ENCODE measurements at regions not wholly inside any gene's neighbourhood (a gene's known extent, or its start where the extent isn't known, plus 50 kb on each side); places are given as distances from the start of the nearest gene placed in this dataset.

DNA sequence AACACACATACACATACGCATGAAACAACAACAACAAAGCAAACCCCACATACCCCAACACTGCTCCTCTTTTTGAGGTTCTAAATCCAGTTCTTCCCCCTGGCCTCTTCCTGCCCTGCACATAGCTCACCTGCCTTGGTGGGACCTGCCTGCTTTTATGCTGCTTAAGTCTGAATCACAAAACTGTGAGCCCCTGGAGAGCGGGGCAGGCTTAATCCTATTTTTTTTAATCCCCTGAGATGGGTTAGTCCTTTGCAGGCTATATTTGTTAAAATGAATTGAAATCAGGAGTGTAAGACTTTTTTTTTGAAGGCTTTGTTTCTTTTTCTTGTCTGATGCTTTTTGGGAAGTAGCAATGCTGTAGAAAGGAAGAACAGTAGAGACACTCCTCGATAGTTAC lies 84.6 kb upstream of the MAX start:
- no peak for DNase-seq (ENCODE audit: low spot score)

DNA sequence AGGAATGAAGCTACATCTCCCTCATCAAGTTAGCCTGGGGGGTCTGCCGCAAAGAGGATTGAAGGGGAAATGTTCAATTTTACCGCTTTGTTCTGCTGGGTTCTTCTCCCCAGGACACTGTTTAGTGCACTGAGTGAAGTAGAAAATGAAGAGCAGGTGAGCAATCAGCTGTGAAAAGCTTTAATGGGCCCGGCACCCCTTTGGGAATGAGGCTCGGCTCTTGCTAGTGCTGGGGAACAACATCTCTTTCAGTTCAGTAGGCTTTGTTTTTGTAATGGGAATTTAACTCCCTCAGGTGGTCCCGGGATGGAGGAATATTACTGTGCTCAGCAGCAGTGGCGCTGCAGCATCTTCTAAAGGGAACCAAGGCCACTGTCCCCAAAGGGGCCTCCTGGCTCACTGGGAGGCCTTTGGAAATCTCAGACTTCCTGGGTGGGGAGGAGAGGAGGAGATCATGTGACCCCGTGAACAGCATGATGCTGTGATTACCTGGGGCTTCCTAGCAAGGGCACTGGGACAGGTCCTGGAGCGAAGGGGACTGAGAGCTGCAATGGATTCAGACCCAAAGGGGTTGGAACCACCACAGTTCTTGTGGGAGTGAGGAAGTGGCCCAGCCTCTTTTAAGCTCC lies 85.2 kb upstream of the MAX start:
- DNase-seq (ENCODE audit: low spot score), result no peak

DNA sequence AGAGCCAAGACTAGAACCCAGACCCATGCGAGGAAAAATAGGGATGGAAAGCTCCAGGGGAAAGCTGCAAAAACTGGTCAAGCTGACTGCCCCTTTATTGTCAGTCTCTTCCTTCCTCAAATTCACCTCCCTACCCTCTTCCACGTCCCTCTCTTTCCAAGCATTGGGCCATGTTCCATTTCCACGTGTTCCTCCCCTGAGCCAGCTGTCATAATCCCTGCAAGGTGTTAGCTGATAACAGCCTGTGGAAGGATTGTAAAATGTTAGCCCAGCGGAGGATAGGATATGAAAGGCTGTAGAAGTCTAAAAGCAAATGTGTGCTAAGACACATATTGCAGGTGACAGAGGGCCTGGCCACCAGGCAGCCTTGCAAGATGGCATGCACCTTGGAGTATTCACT lies 88.0 kb upstream of the MAX start:
- no peak for DNase-seq (ENCODE audit: low spot score)

DNA sequence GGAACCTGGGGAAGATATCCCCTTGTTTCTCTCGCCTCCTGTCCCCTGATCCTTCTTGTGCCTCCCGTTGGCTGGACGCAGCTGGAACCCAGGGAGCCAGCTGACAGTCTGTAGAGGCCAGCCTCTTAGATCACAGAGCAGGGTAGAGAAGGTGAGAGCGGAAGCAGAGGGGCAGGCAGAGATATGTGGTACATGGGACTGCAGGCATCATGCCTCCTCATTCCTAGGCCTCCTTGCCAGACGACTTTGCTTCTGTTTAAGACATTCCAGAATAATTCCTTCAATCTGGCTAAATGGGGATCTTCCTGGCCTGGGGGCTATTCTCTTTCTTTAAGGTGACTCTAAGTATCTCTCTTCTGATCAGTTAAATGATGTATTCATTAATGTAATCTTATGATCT lies 89.4 kb upstream of the MAX start:
- no peak for DNase-seq (ENCODE audit: low spot score)

DNA sequence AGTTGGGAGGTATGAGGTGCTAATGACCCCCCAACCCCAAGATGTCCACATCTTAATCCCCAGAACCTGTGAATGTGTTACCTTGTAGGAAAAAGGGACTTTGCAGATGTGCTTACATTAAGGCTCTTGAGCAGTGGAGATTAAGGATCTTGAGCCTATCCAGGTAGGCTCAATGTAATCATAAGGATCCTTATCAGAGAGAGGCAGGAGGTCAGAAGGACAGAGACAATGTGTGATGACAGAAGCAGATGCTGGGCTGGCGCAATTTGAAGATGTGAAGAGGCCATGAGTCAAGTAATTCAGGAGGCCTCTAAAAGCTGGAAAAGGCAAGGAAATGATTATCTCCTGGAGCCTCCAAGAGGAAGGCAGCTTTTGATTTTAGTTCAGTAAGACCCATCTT lies 90.4 kb upstream of the MAX start:
- DNase-seq (ENCODE audit: low spot score), result no peak

DNA sequence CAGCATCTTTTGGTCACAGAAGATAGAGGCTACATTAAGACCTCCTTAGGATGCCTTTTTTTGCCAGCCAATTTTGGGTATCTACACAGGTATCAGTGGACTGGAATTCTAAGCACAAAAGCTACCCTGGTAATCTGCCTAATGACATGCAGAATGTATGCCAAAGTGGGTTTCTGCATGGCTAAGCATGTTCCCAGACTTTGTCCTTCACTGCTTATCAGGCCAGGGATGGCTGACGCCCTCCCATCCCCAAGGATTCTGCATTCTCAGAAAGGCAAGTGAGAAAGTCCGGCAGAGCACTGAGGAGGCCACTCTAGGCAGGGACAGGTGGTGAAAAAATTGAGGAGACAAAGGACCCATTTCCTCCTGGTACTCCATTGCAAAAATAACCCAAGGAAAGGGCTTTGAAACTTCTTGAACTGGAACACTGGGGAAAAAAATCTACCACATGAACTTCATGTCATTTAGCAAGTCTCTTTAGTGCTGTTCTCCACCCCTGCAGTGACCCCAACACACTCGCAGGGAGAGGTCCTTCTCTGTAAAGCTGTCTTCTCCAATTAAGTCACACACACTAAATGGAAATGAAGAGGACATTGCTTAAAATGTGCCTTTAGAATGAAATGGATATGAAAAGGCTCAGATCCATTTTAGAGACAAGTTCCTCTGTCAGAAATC lies 91.7 kb upstream of the MAX start:
- no peak for DNase-seq (ENCODE audit: low spot score)

DNA sequence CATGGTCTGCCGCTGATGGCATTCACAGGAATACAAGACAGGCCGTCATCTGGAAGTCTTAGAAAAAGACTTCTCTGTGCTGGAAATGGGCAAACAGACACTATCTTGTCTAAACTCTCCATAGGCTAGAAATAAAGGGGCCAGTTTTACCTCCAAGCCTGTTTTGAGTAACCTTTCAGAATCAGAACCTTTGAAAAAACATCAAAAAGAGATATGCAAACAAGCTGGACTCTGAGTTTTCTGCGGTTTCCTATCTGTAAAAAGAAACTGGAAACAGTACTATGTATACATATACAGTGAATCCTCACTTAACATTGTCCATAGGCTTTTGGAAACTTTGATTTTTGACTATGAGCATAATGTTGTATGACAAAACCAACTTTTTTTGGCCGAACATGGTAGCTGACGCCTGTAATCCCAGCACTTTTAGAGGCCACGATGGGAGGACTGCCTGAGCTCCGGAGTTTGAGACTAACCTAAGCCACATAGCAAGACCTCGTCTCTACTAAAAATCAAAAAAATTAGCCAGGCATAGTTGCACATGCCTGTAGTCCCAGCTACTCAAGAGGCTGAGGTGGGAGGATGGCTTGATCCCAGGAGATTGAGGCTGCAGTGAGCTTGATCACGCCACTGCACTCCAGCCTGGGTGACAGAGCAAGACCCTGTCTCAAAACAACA lies 92.9 kb upstream of the MAX start:
- no peak for DNase-seq (ENCODE audit: low spot score)

DNA sequence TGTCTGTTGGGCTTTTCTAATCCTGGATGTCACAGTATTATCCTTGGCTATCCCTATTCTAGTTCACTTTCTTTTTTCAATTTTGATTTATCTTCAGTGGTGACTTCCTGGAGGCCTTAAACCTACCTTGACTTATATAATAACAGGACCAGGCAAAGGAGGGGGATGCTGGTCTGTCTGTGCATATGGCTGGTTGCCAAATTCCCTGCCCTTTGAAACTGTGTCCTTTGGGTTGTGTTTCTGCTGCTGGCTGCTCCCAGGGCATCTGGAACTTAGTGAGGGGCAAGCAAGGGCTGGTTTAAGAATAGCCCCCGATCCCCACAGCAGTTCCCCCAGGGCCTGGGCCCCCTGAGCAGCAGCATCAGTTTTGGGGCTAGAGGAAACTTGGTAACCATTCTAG lies 96.0 kb upstream of the MAX start:
- DNase-seq (ENCODE audit: low spot score), result no peak

DNA sequence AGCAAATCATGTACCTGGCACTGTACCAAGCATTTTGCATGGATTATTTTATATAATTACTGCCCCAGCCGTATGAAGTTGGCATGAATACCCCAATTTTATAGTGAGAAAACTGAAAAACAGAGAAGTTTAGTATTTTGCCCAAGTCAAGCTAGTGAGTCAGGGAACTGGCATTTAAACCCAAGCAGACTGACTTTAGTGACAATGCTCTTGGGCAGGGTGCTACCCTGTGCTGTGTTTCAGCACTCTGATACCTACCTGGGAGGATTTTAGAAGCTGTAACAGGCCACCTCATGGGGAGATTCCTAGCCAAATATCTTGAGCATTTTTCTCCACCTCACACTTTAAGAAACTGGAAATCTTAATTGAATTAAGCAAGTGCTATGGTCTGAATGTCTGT lies 98.1 kb upstream of the MAX start:
- DNase-seq (ENCODE audit: low spot score), result no peak

DNA sequence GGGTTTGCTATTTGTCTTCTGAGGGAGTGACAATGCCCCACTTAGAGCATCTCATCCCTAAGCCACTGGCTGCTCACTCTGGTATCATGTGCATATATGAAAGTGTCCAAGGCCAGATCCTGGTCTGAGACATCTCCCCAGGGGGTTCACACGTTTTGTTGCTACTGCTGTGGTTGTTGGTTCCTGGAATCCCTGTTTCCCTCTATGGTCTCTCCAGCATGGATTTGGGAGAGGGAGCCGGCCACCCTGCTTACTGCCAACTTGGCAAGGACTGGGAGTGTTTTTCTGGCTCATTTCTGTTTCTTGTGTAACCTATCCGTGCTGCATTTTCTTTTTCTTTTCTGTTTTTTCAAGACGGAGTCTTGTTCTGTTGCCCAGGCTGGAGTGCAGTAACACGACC lies 101.3 kb upstream of the MAX start:
- DNase-seq (ENCODE audit: low spot score), result no peak

DNA sequence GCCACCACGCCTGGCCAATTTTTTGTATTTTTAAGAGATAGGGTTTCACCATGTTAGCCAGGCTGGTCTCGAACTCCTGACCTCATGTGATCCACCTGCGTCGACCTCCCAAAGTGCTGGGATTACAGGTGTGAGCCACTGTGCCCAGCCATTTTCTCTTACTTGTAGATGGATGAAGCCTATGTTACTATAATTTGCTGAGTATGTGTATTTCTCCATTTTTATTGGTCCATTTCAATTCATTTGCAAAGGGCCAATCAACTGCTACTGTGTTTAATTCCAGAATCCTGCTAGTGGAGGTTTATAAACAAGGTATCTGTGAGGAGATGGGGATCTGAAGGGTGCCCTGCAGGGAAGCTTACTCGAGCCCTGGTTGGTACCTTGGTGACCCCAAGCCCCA lies 101.7 kb upstream of the MAX start:
- no peak for DNase-seq (ENCODE audit: low spot score)

DNA sequence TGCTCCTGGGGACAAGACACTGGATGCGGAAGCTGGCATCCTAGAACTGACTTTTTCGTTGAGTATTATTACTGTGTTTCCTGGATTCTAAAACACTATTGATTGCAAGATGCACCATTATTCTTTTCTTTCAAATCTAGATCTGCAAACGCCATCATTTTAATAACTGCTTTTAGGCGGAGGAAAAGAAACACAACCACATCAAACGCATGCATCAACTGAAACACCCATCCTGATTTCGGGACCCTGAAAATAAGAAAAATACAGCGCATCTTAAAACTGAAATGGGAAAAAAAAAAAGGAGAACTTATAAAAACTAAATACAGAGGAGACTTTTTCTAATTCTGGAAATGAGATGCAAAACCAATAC lies 103.7 kb upstream of the MAX start:
- DNase-seq (ENCODE audit: low spot score), result no peak

DNA sequence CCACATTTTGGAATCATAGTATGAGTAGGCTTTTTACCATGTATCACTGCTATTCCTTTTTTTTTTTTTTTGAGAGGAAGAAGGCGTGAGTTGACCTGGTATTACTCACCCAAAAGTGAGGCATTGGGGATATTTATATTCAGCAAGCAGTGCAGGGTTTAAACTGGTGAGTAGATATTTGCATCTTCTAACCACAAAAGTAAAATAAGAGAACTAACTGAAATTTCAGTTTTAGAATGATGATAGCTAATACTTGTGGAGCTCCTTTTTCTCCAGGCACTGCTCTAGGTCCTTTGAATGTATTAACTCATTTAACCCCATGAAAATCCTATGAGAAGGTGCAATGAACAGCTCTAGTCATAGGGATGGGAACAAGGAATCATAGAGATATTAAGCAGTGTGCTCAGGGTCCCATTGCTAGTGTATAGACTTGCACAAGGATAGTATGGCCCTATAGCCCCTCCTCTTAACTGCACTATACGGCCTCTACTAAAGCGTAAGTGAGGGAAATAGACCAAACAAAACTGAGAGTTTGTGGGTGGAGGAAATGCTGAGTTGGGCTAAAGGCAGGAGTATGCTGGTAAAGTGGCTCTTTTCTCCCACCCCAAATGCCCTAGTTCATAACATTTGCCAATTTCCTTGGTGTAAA lies 104.3 kb upstream of the MAX start:
- no peak for DNase-seq (ENCODE audit: low spot score)

DNA sequence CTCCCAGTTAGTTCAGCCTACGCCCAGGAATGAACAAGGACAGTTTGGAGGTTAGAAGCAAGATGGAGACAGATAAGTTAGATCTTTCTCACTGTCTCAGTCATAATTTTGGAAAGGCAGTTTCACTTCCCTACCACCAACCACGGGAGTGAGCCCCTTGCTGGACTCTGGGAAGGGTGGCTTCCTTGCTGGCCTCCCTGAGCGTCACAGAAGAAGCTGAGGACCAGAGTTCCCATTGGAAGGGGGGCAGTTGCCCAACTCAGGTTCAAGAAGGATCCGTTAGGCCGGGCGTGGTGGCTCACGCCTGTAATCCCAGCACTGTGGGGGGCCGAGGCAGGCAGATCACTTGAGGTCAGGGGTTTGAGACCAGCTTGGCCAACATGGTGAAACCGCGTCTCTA lies 106.2 kb upstream of the MAX start:
- DNase-seq (ENCODE audit: low spot score), result no peak

DNA sequence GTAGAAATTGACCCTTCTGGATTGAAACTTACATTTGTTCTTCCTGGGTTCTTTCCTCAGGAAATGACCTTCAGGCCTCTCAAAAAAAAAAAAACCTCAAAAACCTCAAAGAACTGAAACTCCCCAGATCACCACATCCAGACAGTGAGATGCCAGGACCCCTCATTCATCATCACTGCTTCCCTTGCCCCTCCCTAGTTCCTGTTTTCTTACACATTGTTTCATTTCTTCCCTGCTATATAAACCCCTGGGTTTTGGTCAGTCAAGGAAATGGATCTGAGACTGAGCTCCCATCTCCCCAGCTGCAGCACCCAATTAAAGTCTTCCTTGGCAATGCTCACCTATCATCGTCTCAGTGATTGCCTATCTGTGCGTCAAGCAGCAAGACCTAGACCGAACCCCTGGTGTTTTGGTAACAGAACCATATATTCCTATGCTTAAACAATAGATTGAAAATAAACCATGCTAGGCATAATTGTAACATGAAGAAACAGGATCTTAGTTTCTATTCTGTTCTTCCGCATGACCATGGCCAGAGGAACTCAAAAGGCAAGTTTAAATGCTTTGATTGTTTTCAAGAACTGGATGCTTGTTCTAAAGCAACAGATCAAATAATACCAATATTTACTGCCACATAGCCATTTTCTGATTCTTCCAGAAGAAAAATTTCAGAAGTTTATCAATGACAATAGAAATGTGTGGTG lies 108.0 kb upstream of the MAX start:
- no peak for DNase-seq (ENCODE audit: low spot score)

DNA sequence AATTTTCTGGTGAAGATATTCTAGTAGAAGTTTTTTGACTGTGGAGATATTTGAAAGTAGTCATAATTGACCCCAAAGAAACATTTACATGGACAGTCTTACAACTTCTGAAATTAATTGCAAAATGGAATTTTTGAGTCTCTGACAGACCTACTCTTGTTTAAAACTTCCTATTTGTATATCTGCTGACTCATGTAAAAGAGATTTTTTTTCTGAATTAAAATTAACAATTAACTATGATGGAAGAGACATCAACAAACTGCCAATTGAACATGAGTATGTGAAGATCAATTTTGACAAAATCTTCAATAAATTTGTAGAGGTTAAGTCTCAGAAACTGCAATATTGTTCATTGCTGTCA lies 108.5 kb upstream of the MAX start:
- DNase-seq (ENCODE audit: low spot score), result no peak

DNA sequence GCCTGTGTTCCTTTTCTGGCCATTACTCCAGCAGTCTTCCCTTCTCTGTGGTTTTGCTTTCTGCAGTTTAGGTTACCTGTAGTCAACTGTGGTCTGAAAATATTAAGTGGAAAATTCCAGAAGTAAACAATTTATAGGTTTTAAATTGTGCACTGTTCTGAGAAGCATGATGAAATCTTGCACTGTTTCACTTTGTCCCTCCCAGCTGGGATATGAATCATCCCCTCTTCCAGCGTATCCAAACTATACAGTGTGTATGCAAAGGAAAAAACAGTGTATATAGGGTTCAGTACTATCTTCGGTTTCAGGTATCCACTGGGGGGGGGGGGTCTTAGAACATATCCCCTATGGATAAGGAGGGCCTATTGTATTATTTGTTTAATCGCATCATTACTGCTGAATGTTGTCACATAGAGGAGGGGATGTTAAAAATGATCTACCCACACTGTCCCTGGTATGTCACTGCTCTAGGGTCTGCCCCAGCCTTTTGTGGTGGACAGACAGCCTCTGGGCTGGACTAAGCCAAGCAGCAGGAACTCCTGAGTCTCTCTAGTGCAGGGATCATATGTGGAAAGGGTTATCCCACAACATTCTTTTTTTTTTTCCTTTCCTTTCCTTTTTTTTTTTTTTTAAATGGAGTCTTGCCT lies 109.1 kb upstream of the MAX start:
- DNase-seq (ENCODE audit: low spot score), result no peak

DNA sequence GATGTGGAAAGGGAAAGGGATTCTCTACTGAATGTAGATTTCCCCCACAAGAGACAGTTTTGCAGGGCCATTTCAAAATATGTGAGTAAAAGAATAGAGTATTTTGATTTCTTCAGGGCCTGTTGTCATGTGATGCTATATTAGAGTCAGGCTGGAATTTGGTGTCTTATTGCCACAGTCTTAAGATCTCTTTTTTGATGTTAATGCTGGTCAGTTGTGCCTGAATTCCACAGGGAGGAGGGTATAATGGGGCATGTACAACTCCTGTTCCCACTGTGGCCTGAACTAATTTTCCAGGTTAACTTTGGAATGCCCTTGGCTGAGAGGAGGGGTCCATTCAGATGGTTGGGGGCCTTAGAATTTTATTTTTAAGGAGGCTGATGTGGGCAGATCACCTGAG lies 111.0 kb upstream of the MAX start:
- DNase-seq (ENCODE audit: low spot score), result no peak

DNA sequence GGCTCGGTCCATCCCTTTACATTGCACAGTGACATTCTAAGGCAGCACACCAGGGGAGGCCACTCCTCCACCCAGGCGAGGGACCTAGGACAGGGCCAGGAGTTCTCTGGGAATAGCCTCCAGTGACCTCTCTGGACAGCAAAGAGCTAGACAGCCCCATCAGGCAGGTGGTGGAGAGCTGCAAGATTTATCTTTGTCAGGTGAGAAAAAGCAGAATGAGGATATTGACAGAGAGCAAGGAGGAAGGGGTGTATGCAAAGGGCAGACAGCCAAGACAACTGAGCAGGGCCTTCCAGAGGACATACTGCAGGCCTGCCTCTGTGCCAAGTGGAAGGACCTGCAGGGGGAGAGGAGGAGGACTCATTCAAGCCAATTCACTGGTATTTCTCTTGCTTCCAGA lies 112.4 kb upstream of the MAX start:
- peak; percentile 79 for DNase-seq (ENCODE audit: low spot score)

DNA sequence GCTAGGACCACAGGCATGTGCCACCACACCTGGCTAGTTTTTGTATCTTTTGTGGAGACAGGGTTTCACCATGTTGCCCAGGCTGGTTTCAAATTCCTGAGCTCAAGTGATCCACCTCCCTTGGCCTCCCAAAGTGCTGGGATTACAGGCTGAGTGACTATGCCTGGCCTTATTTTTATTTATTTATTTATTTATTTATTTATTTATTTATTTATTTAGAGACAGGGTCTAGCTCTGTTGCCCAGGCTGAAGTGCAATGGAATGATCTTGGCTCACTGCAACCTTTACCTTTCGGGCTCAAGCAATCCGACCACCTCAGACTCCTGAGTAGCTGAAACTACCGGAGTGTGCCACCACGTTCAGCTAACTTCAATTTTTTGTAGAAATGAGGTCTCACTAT lies 117.0 kb upstream of the MAX start:
- DNase-seq (ENCODE audit: low spot score), result no peak

DNA sequence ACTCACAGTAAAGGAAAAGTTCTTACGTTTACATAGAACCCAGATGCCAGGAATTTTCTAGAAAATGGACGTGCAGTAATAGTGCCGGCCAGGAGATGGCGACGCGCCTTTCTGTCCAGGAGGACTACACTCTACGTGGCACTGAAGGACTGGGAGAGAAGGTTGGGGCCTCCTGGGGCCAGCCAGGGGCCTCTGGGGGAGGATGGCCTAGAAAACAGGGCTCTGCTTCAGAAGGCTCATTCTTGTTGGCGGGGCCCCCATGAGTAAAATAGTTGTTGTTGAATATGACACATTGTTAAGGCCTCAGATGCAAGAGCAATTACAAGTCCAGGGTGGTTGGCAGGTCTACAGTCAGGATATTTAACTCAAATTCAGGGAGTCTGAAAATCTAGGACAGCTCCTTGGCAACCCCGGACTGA lies 120.1 kb upstream of the MAX start:
- peak; percentile 48 for DNase-seq (ENCODE audit: low spot score)

DNA sequence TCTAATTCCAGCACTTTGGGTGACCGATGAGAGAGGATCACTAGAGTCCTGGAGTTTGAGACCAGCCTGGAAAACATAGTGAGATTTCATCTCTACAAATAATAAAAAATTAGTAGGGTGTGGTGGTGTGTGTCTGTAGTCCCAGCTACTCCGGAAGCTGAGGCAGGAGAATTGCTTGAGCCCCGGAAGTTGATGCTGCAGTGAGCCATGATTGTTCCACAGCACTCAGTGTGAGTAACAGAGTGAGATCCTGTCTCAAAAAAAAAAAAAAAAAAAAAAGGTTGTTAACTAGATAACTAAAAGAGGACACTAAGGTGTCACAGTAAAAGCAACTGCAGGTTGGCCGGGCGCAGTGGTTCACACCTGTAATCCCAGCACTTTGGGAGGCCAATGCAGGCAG lies 121.3 kb upstream of the MAX start:
- DNase-seq (ENCODE audit: low spot score), result no peak

Measured in mucosa of gallbladder (tissue), 1 donor.